Glutamatergic neuron (in vitro differentiated cells): ENCODE measurements at regions not wholly inside any gene's neighbourhood (a gene's known extent, or its start where the extent isn't known, plus 50 kb on each side); places are given as distances from the start of the nearest gene placed in this dataset.

Experiments used
- DNase-seq: peaks from one replicate; pipeline ENCODE4 v3.0.0; 2022
- H3K27ac Mint-ChIP-seq: one replicate; pipeline ENCODE4 v1.8.0; 2020; ENCODE audit warnings: mild to moderate bottlenecking, mixed read lengths, inconsistent platforms; ENCODE audit not compliant: unreplicated experiment
- H3K27me3 Mint-ChIP-seq: one replicate; pipeline ENCODE4 v1.8.0; 2020; ENCODE audit warnings: mild to moderate bottlenecking, moderate library complexity, mixed read lengths, inconsistent platforms; ENCODE audit not compliant: unreplicated experiment
- H3K36me3 Mint-ChIP-seq: one replicate; pipeline ENCODE4 v1.8.0; 2020; ENCODE audit warnings: mild to moderate bottlenecking, mixed read lengths, inconsistent platforms; ENCODE audit not compliant: unreplicated experiment
- H3K4me1 Mint-ChIP-seq: one replicate; pipeline ENCODE4 v1.8.0; 2020; ENCODE audit warnings: mild to moderate bottlenecking, low read depth, mixed read lengths, inconsistent platforms; ENCODE audit not compliant: unreplicated experiment
- H3K4me3 Mint-ChIP-seq: one replicate; pipeline ENCODE4 v1.8.0; 2020; ENCODE audit warnings: mild to moderate bottlenecking, mixed read lengths, inconsistent platforms; ENCODE audit not compliant: unreplicated experiment
- H3K9me3 Mint-ChIP-seq: one replicate; pipeline ENCODE4 v1.8.0; 2020; ENCODE audit warnings: mild to moderate bottlenecking, moderate library complexity, mixed read lengths, inconsistent platforms; ENCODE audit not compliant: unreplicated experiment
- CTCF ChIP-seq: fragments of 200-600 bp; sonication (generic); IDR thresholded peaks from one replicate; pipeline ENCODE4 v1.5.0; 2021; ENCODE audit not compliant: partially characterized antibody, unreplicated experiment

- H3K4me1 Mint-ChIP-seq: no peaks in the 10 kb centered on the region
- DNase-seq: no peak
- peaks cover 8% of the 10 kb centered on the region for H3K36me3 Mint-ChIP-seq
- H3K27ac Mint-ChIP-seq: no peak overlapping the region
- H3K27me3 Mint-ChIP-seq: peaks cover 9% of the 10 kb centered on the region
- H3K4me3 Mint-ChIP-seq: no peak overlapping the region
- H3K9me3 Mint-ChIP-seq: peaks cover 3% of the 10 kb centered on the region
- no peak for TF ChIP-seq CTCF
These were observed 179.8 kb downstream of the ERMARD start for GRCh38 chr6:169931261-169931660.

- Mint-ChIP-seq H3K27me3 (peaks cover 7% of the 10 kb centered on the region), H3K36me3 (peaks cover 11% of the 10 kb centered on the region), H3K27ac (no peak overlapping the region), H3K9me3 (peaks cover 3% of the 10 kb centered on the region), H3K4me1 (no peaks in the 10 kb centered on the region), H3K4me3 (no peak overlapping the region)
- no peak for TF ChIP-seq CTCF
- DNase-seq: no peak
These were observed 179.4 kb downstream of the ERMARD start for GRCh38 chr6:169930799-169931198.

- H3K27me3 Mint-ChIP-seq: peaks cover 3% of the 10 kb centered on the region
- TF ChIP-seq CTCF: no peak
- no peak for DNase-seq
- no peak overlapping the region for H3K4me3 Mint-ChIP-seq
- H3K36me3 Mint-ChIP-seq: peaks cover 14% of the 10 kb centered on the region
- no peak overlapping the region for H3K27ac Mint-ChIP-seq
- H3K9me3 Mint-ChIP-seq: peaks cover 3% of the 10 kb centered on the region
- no peaks in the 10 kb centered on the region for H3K4me1 Mint-ChIP-seq
These were observed 176.3 kb downstream of the ERMARD start for GRCh38 chr6:169927711-169928110.

GRCh38 chr6:169926617-169927417 lies 175.4 kb downstream of the ERMARD start:
- no peaks in the 10 kb centered on the region for H3K4me1 Mint-ChIP-seq
- no peak for DNase-seq
- TF ChIP-seq CTCF: no peak
- peaks cover 3% of the 10 kb centered on the region for H3K27me3 Mint-ChIP-seq
- H3K4me3 Mint-ChIP-seq: no peak overlapping the region
- peaks cover 3% of the 10 kb centered on the region for H3K9me3 Mint-ChIP-seq
- no peak overlapping the region for H3K27ac Mint-ChIP-seq
- H3K36me3 Mint-ChIP-seq: peaks cover 14% of the 10 kb centered on the region
